Nephron progenitor cell (in vitro differentiated cells): ENCODE measurements at regions not wholly inside any gene's neighbourhood (a gene's known extent, or its start where the extent isn't known, plus 50 kb on each side); places are given as distances from the start of the nearest gene placed in this dataset.

Source experiments
- DNase-seq: peaks from one replicate; pipeline ENCODE4 v3.0.0; 2021
- H3K27ac Mint-ChIP-seq: 2 replicates; pipeline ENCODE4 v1.8.0; 2021; ENCODE audit warnings: mild to moderate bottlenecking, moderate library complexity, mixed read lengths
- H3K27me3 Mint-ChIP-seq: 2 replicates; pipeline ENCODE4 v1.8.0; 2021; ENCODE audit warnings: mild to moderate bottlenecking, low read depth, mixed read lengths; ENCODE audit not compliant: poor library complexity
- H3K36me3 Mint-ChIP-seq: 2 replicates; pipeline ENCODE4 v1.8.0; 2021; ENCODE audit warnings: low read depth, mixed read lengths
- H3K4me1 Mint-ChIP-seq: 2 replicates; pipeline ENCODE4 v1.8.0; 2021; ENCODE audit warnings: mixed read lengths
- H3K4me3 Mint-ChIP-seq: 2 replicates; pipeline ENCODE4 v1.8.0; 2021; ENCODE audit warnings: mild to moderate bottlenecking, moderate library complexity, mixed read lengths
- H3K9me3 Mint-ChIP-seq: 2 replicates; pipeline ENCODE4 v1.8.0; 2021; ENCODE audit warnings: mild to moderate bottlenecking, moderate library complexity, mixed read lengths
- TF ChIP-seq, protein P1 (sequence below): fragments of 200-600 bp; sonication (generic); IDR thresholded peaks from 2 replicates; pipeline ENCODE4 v1.5.0; 2021; ENCODE audit warnings: antibody characterized with exemption

DNA sequence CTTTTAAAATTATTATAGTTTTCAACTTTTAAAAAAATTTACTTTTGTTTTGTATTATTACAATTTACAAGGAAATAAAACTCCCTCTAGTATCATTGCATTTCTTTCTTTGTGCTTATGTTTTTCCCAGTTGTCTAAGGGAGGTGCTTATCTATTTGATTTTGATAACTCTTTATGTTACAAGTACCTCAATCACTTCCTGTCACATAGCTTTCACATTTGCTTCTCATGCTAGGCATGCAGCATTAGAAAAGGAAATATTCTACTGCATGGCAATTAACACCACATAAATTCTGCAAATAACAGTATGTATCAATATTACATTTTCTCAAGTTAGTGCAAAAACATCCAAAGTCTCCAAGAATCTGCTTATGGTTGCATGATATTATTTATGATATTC, 180.3 kb upstream of the HS3ST1 start:
- TF ChIP-seq, protein P1, sequence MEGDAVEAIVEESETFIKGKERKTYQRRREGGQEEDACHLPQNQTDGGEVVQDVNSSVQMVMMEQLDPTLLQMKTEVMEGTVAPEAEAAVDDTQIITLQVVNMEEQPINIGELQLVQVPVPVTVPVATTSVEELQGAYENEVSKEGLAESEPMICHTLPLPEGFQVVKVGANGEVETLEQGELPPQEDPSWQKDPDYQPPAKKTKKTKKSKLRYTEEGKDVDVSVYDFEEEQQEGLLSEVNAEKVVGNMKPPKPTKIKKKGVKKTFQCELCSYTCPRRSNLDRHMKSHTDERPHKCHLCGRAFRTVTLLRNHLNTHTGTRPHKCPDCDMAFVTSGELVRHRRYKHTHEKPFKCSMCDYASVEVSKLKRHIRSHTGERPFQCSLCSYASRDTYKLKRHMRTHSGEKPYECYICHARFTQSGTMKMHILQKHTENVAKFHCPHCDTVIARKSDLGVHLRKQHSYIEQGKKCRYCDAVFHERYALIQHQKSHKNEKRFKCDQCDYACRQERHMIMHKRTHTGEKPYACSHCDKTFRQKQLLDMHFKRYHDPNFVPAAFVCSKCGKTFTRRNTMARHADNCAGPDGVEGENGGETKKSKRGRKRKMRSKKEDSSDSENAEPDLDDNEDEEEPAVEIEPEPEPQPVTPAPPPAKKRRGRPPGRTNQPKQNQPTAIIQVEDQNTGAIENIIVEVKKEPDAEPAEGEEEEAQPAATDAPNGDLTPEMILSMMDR: no peak
- Mint-ChIP-seq H3K36me3 (no peaks in the 10 kb centered on the region), H3K9me3 (no peaks in the 10 kb centered on the region), H3K4me3 (no peak overlapping the region), H3K27ac (no peak overlapping the region), H3K4me1 (peaks cover 5% of the 10 kb centered on the region), H3K27me3 (peaks cover 6% of the 10 kb centered on the region)
- no peak for DNase-seq

DNA sequence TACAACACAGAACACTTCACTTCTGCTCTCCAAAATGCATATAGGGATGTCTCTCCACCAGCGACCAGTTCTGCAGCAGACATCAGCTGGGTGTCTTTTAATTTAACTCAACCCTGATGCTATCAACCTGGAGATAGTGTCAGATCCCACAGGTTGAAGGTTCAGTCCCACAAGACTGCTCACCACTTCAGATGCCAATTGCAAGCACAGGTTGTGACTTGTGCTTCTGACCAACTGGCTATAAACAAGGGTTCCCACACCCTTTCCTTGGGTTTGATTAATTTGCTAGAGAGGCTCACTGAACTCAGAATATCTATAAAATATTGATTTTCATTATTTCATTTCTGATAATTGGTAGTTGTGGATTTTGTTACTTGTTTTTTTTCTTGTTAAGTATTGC, 177.4 kb upstream of the HS3ST1 start:
- Mint-ChIP-seq H3K27me3 (peaks cover under 1% of the 10 kb centered on the region), H3K27ac (no peak overlapping the region), H3K4me1 (peaks cover 5% of the 10 kb centered on the region), H3K4me3 (no peak overlapping the region), H3K9me3 (no peaks in the 10 kb centered on the region), H3K36me3 (no peaks in the 10 kb centered on the region)
- TF ChIP-seq, protein P1: no peak
- no peak for DNase-seq

DNA sequence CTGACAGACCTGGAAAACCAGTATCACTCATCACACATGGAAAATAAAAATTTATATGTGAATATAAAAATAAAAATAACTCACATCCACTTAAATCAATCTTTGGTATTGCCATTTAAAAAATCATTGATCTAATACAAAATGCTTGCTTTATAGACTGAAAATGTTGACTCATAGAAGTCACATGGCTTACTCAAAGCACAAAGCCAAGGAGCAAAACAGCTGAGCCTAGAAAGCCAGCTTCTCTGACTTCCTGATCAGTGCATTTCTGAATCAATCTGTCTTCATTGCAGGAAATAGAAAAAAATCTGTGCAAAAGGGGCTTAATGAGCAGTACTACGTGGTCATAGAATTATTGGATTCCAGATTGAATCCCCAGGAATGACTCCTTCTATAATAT, 176.9 kb upstream of the HS3ST1 start:
- no peak for DNase-seq
- Mint-ChIP-seq H3K9me3 (no peaks in the 10 kb centered on the region), H3K4me3 (no peak overlapping the region), H3K27me3 (no peaks in the 10 kb centered on the region), H3K36me3 (no peaks in the 10 kb centered on the region), H3K27ac (no peak overlapping the region), H3K4me1 (peaks cover 5% of the 10 kb centered on the region)
- TF ChIP-seq, protein P1: no peak

DNA sequence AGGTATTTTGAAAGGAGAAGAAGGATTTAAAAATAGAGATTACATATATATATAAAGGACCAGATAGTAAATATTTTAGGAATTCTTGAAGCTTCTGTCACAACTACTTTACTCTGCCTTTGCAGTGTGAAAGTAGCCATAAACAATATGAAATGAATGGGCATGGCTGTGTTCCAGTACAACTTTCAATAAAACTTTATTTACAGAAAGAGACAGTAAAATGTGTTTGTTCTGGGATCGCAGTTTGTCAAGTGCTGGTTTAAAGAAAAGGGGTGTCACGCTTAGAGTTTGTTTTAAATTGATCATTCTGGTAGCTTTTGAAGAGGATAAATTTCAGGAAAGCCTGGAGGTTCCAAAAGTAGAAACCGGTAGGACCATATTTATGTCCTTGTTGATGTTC, 176.1 kb upstream of the HS3ST1 start:
- no peak overlapping the region for H3K27ac Mint-ChIP-seq
- DNase-seq: no peak
- H3K4me3 Mint-ChIP-seq: no peak overlapping the region
- TF ChIP-seq, protein P1: no peak
- H3K9me3 Mint-ChIP-seq: no peaks in the 10 kb centered on the region
- peaks cover 5% of the 10 kb centered on the region for H3K4me1 Mint-ChIP-seq
- H3K36me3 Mint-ChIP-seq: no peaks in the 10 kb centered on the region
- H3K27me3 Mint-ChIP-seq: no peaks in the 10 kb centered on the region

DNA sequence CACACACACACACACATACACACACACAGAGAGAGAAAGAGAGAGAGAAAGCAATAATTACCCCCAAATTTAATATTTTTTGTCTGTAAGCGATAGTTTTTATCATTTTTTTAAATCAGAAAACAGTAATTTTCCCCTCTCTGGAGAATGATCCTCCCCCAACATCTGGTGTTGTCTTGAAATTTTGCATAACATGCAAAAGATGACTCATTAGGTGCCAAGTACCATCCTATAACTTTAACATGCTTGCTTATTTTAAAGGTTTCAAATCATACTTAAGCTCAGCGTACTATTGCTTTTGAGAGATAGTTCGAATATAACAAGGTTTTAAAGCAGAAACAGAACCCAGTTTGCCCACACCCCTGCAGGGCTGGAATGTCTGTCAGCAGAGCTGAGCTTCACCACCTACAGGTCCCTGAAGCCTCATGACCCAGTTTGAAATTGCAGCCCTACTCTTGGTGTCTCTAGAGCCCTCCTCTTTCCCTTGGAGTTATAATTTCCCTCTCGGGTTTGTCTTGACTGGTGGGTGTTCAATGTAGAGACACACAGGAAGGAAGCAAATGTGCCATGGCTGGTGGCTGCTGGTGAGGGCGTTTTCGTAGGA, 175.0 kb upstream of the HS3ST1 start:
- Mint-ChIP-seq H3K9me3 (no peaks in the 10 kb centered on the region), H3K27ac (no peak overlapping the region), H3K4me3 (no peak overlapping the region), H3K36me3 (no peaks in the 10 kb centered on the region), H3K4me1 (peaks cover 5% of the 10 kb centered on the region), H3K27me3 (no peaks in the 10 kb centered on the region)
- TF ChIP-seq, protein P1: no peak
- DNase-seq: no peak

DNA sequence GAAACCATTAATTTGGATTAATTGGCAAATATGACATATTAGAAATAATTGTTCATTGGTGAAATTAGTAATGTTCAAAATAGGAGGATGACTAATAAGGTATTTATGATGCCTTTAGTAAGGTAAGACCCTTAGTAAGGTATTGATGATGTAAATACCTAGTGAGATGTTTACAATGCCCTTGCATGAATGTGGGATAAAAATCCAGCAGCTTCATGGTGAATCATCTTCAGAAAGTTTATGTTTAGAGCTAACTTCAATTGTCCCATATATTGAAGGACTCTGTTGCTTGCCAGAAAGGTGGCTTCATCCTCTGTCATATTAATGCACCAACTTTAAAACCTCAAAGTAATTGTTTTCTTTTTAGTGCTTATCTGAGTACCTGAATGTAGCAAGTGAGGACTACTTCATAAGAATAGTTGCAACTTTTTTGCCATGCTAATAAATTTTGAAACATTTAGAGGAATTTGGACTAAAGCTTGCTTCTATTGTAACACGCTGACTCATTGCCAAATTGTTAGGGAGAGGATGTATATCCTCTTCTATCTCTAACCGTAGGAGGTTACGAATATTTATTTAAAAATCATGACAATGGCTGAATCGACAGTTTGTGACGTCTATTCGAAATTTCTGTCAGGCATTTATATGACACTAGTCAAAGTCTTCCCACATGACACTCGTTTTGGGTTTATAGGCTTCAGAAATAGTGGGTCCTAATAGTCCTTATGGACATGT, 174.1 kb upstream of the HS3ST1 start:
- Mint-ChIP-seq H3K27me3 (no peaks in the 10 kb centered on the region), H3K36me3 (no peaks in the 10 kb centered on the region), H3K4me1 (peaks cover 5% of the 10 kb centered on the region), H3K27ac (no peak overlapping the region), H3K9me3 (no peaks in the 10 kb centered on the region), H3K4me3 (no peak overlapping the region)
- TF ChIP-seq, protein P1: no peak
- no peak for DNase-seq
